Hindlimb muscle (tissue), 1 donor: ENCODE measurements at regions not wholly inside any gene's neighbourhood (a gene's known extent, or its start where the extent isn't known, plus 50 kb on each side); places are given as distances from the start of the nearest gene placed in this dataset.
A peak's percentile ranks its signal among the peaks of the same experiment; 100 is the strongest.
"Not testable (repeated sequence)": the region's sequence is repeated elsewhere in the genome, so short reads cannot be mapped to it uniquely, and the experiment has no call there.

ENCODE experiments used
- DNase-seq: peaks from one replicate; pipeline ENCODE4 v3.0.0-alpha.2; 2013

GRCh38 chr5:114952876-114953275 is 216.8 kb downstream of the TRIM36 start:
- no peak for DNase-seq

- DNase-seq: no peak
These were observed 220.0 kb downstream of the TRIM36 start for GRCh38 chr5:114949756-114950155.

- DNase-seq: no peak
These were observed 220.6 kb downstream of the TRIM36 start for GRCh38 chr5:114948986-114949621.

- no peak for DNase-seq
These were observed 221.3 kb downstream of the TRIM36 start for GRCh38 chr5:114948363-114948762.

GRCh38 chr5:114940709-114941108 is 229.0 kb downstream of the TRIM36 start:
- no peak for DNase-seq

- DNase-seq: no peak
These were observed 234.2 kb downstream of the TRIM36 start for GRCh38 chr5:114935490-114935889.

GRCh38 chr5:114928644-114929462 is 240.9 kb downstream of the TRIM36 start:
- DNase-seq: no peak

GRCh38 chr5:114924769-114925168 is 244.9 kb downstream of the TRIM36 start:
- no peak for DNase-seq

GRCh38 chr5:114912189-114912920 is 257.4 kb downstream of the TRIM36 start:
- no peak for DNase-seq

- DNase-seq: no peak
These were observed 259.0 kb downstream of the TRIM36 start for GRCh38 chr5:114910727-114911126.

- no peak for DNase-seq
These were observed 260.3 kb downstream of the TRIM36 start for GRCh38 chr5:114909424-114909823.

- DNase-seq: no peak
These were observed 265.9 kb downstream of the TRIM36 start for GRCh38 chr5:114903767-114904166.

- no peak for DNase-seq
These were observed 271.1 kb downstream of the TRIM36 start for GRCh38 chr5:114898602-114899001.

GRCh38 chr5:114883675-114884074 is 286.0 kb downstream of the TRIM36 start:
- DNase-seq: no peak

- no peak for DNase-seq
These were observed 310.3 kb downstream of the TRIM36 start for GRCh38 chr5:114859438-114859735.

GRCh38 chr5:114858665-114859437 is 310.9 kb downstream of the TRIM36 start:
- no peak for DNase-seq

- peak; percentile 8 for DNase-seq
These were observed 311.7 kb downstream of the TRIM36 start for GRCh38 chr5:114857941-114858551.

GRCh38 chr5:114844711-114845110 is 325.0 kb downstream of the TRIM36 start:
- not testable (repeated sequence) for DNase-seq

GRCh38 chr5:114839360-114839759 is 330.3 kb downstream of the TRIM36 start:
- no peak for DNase-seq

GRCh38 chr5:114838937-114839336 is 330.8 kb downstream of the TRIM36 start:
- DNase-seq: no peak

GRCh38 chr5:114830114-114830513 is 339.6 kb downstream of the TRIM36 start:
- no peak for DNase-seq

GRCh38 chr5:114822863-114823262 is 346.8 kb downstream of the TRIM36 start:
- DNase-seq: no peak
